Astrocyte of the cerebellum (primary cell): ENCODE measurements at regions not wholly inside any gene's neighbourhood (a gene's known extent, or its start where the extent isn't known, plus 50 kb on each side); places are given as distances from the start of the nearest gene placed in this dataset.

Source experiments
- DNase-seq: peaks from one replicate; pipeline ENCODE4 v3.0.0-alpha.2; 2011; ENCODE audit warnings: low read depth
- H3K4me3 ChIP-seq: 2 replicates; pipeline ENCODE4 v1.5.1; 2011; ENCODE audit warnings: mild to moderate bottlenecking, low read depth, low read length, moderate library complexity
- in situ Hi-C: cut with HindIII; loops from 2 replicates; pipeline ENCODE4 v1.10.0; 2017; ENCODE audit warnings: low sequenced_read_pairs
- TF ChIP-seq, protein P1 (sequence below): IDR thresholded peaks from 2 replicates; pipeline ENCODE4 v1.5.1; 2012; ENCODE audit warnings: low read length, low read depth, moderate library complexity, mild to moderate bottlenecking; ENCODE audit errors: missing control alignments

DNA sequence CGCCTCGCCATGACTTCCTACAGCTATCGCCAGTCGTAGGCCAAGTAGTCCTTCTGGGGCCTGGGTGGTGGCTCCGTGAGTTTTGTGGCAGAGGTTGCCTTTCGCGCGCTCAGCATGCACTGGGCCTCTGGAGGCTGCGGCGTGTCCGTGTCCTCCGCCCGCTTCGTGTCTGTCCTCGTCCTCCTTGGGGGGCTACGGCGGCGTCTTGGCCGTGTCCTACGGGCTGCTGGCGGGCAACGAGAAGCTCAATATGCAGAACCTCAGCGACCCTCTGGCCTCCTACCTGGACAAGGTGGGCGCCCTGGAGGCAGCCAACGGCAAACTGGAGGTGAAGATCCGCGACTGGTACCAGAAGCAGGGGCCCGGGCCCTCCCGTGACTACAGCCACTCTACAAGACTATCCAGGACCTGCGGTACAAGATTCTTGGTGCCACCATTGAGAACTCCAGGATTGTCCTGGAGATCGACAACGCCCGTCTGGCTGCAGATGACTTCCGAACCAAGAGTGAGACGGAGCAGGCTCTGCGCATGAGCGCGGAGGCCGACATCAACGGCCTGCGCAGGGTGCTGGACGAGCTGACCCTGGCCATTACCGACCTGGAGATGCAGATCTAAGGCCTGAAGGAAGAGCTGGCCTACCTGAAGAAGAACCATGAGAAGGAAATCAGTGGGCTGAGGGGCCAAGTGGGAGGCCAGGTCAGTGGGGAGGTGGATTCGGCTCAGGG is 296.3 kb downstream of the OGFRL1 start:
- no peak for DNase-seq
- in situ Hi-C loops: no loop called here
- H3K4me3 ChIP-seq: no peak overlapping the region
- TF ChIP-seq, protein P1, sequence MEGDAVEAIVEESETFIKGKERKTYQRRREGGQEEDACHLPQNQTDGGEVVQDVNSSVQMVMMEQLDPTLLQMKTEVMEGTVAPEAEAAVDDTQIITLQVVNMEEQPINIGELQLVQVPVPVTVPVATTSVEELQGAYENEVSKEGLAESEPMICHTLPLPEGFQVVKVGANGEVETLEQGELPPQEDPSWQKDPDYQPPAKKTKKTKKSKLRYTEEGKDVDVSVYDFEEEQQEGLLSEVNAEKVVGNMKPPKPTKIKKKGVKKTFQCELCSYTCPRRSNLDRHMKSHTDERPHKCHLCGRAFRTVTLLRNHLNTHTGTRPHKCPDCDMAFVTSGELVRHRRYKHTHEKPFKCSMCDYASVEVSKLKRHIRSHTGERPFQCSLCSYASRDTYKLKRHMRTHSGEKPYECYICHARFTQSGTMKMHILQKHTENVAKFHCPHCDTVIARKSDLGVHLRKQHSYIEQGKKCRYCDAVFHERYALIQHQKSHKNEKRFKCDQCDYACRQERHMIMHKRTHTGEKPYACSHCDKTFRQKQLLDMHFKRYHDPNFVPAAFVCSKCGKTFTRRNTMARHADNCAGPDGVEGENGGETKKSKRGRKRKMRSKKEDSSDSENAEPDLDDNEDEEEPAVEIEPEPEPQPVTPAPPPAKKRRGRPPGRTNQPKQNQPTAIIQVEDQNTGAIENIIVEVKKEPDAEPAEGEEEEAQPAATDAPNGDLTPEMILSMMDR: no peak

DNA sequence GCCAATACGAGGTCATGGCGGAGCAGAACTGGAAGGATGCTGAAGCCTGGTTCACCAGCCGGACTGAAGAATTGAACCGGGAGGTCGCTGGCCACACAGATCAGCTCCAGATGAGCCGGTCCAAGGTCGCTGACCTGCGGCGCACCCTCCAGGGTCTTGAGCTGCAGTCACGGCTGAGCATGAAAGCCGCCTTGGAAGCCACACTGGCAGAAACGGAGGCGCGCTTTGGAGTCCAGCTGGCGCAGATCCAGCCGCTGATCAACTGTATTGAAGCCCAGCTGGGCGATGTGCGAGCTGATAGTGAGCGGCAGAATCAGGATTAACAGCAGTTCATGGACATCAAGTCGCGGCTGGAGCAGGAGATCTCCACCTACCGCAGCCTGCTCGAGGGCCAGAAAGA is 296.9 kb downstream of the OGFRL1 start:
- TF ChIP-seq, protein P1: no peak
- DNase-seq: no peak
- no peak overlapping the region for H3K4me3 ChIP-seq
- in situ Hi-C loops: no loop called here

DNA sequence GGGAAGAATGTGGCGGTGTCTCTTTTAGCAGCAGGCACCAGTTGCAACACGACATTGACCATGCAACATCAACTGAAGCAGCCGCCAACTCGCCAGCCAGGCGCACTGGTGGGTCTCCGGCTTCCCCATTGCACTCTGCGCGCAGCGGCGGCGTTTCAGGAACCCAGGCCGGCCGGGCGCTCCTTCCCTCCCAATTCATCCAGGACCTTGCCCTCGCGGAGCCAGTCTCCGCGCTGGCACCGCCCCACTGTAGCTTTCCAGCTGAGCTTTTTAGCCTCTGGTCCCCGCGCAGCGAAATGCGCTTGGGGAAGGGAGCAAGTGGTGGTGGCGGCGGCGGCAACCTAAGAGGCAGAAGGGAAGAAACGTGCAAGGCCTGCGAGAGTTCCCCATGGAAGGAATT is 297.9 kb upstream of the RIMS1 start:
- H3K4me3 ChIP-seq: no peak overlapping the region
- TF ChIP-seq, protein P1: no peak
- in situ Hi-C loops: no loop called here
- no peak for DNase-seq

DNA sequence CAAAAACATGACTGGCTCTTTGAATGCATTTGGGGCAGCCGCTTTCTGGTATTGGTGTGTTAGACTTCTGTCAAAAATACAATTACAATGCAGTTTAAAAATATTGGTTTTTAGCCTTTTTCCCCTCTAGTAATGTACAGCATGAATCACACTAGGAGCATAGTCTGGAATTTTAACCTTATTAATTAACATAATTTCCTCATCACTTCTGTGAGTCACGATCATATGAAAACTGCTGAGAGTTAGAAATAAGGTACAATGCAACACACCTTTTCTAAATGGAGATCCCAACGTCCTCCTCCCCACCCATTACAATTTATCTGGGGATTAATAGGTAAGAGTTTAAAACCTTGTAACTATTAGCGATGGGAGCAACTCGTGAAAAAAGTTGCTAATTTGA is 297.1 kb upstream of the RIMS1 start:
- in situ Hi-C loops: no loop called here
- no peak overlapping the region for H3K4me3 ChIP-seq
- no peak for DNase-seq
- TF ChIP-seq, protein P1: no peak

DNA sequence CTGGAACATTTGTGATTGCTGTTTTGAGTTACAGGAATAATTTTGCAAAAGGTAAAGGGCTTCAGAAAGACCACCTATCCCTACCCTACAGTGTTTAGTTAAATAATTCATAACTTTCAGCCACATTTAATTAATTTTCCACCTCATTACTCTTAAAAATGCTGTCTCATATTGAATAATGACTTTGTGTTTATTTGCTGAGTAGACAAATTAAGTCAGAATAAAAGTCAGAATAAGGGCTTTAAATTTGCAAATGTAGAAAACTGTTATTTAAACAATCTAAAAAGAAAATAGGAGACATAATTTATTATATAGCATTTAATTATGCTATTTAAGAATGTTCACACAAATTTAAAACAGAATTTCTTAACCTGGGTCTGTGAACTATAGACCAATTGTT is 293.7 kb upstream of the RIMS1 start:
- TF ChIP-seq, protein P1: no peak
- no peak for DNase-seq
- no peak overlapping the region for H3K4me3 ChIP-seq
- in situ Hi-C loops: no loop called here

DNA sequence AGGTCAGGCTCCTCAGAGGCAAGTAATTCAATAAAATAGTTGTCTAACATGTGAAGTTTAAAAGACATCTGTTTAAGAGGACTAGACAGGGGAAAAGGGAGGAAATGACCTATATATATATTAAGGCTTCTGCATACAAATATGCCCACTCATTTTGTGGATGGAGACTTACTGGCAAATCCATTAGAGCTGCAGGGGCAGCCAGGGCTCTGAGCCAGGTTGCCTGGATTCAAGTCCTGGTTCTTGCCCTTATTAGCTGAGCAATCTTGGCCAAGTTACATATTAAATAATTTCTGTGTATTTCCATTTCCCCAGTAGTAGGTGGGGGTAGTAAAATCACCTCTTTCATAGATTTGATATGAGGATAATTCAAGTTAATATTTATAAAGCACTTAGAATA is 287.0 kb upstream of the RIMS1 start:
- in situ Hi-C loops: no loop called here
- TF ChIP-seq, protein P1: no peak

More for the DNA sequence above, 287.0 kb upstream of the RIMS1 start:
- no peak overlapping the region for H3K4me3 ChIP-seq
- DNase-seq: no peak
